Calu3 (cell line): ENCODE measurements at regions not wholly inside any gene's neighbourhood (a gene's known extent, or its start where the extent isn't known, plus 50 kb on each side); places are given as distances from the start of the nearest gene placed in this dataset.

Experiments
- BruUV-seq: library from RNA; stranded (reverse); fragments of 400-500 nt; replicated peaks from 2 replicates; lab custom pipeline; 2021; lab: Mats Ljungman, UMichigan
- CTCF ChIA-PET: fragments of 300-600 bp; sonication (Branson Sonifier 250); formaldehyde crosslinking; loops from one replicate; lab custom pipeline; 2022; ENCODE audit warnings: antibody characterized with exemption; lab: Charles Lee
- DNase-seq: peaks from one replicate; pipeline ENCODE4 v3.0.0; 2022
- H3K27ac Mint-ChIP-seq: one replicate; pipeline ENCODE4 v1.8.0; 2022; ENCODE audit warnings: mixed read lengths; ENCODE audit not compliant: unreplicated experiment
- H3K27me3 Mint-ChIP-seq: one replicate; pipeline ENCODE4 v1.8.0; 2022; ENCODE audit warnings: mixed read lengths; ENCODE audit not compliant: unreplicated experiment
- H3K36me3 Mint-ChIP-seq: one replicate; pipeline ENCODE4 v1.8.0; 2022; ENCODE audit warnings: mild to moderate bottlenecking, moderate library complexity, mixed read lengths; ENCODE audit not compliant: insufficient read depth, unreplicated experiment
- H3K4me1 Mint-ChIP-seq: one replicate; pipeline ENCODE4 v1.8.0; 2022; ENCODE audit warnings: mild to moderate bottlenecking, low read depth, mixed read lengths; ENCODE audit not compliant: unreplicated experiment
- H3K4me3 Mint-ChIP-seq: one replicate; pipeline ENCODE4 v1.8.0; 2022; ENCODE audit warnings: mild to moderate bottlenecking, low read depth, moderate library complexity, mixed read lengths; ENCODE audit not compliant: unreplicated experiment
- H3K9me3 Mint-ChIP-seq: one replicate; pipeline ENCODE4 v1.8.0; 2022; ENCODE audit warnings: low read depth, mixed read lengths; ENCODE audit not compliant: unreplicated experiment
- intact Hi-C: fragments of 100-400 bp; cut with micrococcal nuclease; formaldehyde crosslinking; loops from one replicate; pipeline ENCODE4 v1.10.0; 2022; ENCODE audit not compliant: unreplicated experiment
- TF ChIP-seq, protein P1 (sequence below): fragments of 200-600 bp; IDR thresholded peaks from one replicate; pipeline ENCODE4 v1.8.0; 2022; ENCODE audit warnings: antibody characterized with exemption; ENCODE audit not compliant: unreplicated experiment

DNA sequence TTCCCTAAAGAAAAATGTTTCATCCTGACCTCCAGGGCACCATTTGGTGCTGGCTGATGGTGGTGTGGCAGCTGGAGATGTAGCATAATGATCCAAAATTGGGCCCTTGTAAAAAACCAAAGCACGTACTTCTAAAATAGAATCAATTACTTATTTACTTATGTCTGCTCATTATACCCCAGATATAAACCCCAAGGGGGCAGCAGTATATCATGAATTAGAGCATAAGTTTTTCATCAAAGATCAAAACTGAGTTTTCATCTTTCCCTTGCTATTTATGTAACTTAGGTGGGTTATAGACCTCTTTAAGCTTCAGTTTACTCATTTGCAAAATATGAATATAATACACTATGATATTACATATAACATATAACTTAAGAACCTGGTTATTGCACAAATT, 241.1 kb downstream of the TACR3 start:
- no peak overlapping the region for H3K27ac Mint-ChIP-seq

DNA sequence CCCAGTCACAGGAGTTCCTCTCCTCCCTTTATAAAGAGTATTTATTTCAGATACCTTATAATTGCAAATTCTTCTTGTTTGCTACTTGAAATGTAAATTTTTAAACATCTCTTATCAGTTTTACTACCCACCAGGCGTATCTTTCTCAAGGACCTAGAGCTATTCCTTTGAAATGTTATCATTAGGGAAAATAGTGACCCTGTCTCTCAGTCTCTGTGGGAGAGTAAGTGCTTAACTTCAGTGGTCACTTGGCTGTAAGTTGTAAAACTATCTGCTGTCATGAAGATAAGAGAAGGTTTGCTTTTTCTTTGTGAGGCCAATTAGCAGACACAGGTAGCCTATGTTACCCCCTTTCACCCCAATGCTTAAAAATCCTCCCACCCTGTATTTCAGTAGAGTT, 241.6 kb downstream of the TACR3 start:
- BruUV-seq: no TSS peak
- TF ChIP-seq, protein P1, sequence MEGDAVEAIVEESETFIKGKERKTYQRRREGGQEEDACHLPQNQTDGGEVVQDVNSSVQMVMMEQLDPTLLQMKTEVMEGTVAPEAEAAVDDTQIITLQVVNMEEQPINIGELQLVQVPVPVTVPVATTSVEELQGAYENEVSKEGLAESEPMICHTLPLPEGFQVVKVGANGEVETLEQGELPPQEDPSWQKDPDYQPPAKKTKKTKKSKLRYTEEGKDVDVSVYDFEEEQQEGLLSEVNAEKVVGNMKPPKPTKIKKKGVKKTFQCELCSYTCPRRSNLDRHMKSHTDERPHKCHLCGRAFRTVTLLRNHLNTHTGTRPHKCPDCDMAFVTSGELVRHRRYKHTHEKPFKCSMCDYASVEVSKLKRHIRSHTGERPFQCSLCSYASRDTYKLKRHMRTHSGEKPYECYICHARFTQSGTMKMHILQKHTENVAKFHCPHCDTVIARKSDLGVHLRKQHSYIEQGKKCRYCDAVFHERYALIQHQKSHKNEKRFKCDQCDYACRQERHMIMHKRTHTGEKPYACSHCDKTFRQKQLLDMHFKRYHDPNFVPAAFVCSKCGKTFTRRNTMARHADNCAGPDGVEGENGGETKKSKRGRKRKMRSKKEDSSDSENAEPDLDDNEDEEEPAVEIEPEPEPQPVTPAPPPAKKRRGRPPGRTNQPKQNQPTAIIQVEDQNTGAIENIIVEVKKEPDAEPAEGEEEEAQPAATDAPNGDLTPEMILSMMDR: no peak
- no peak overlapping the region for H3K27ac Mint-ChIP-seq
- DNase-seq: no peak
- CTCF ChIA-PET: no interaction called here
- H3K4me1 Mint-ChIP-seq: no peaks in the 10 kb centered on the region
- intact Hi-C loops: loop anchor here (5.0 to 10.0 kb wide), 3 partner anchors 273 to 439 kb away; no protein-coding TSS in a partner anchor
- no peaks in the 10 kb centered on the region for H3K27me3 Mint-ChIP-seq
- no peak overlapping the region for H3K4me3 Mint-ChIP-seq
- no peaks in the 10 kb centered on the region for H3K9me3 Mint-ChIP-seq
- H3K36me3 Mint-ChIP-seq: no peaks in the 10 kb centered on the region

More for the DNA sequence above, 241.1 kb downstream of the TACR3 start:
- intact Hi-C loops: loop anchor here (5.0 to 10.0 kb wide), 3 partner anchors 274 to 439 kb away; no protein-coding TSS in a partner anchor
- Mint-ChIP-seq H3K4me3 (no peak overlapping the region), H3K9me3 (no peaks in the 10 kb centered on the region), H3K4me1 (no peaks in the 10 kb centered on the region), H3K27me3 (no peaks in the 10 kb centered on the region), H3K36me3 (no peaks in the 10 kb centered on the region)
- TF ChIP-seq, protein P1: no peak
- no peak for DNase-seq
- CTCF ChIA-PET: no interaction called here
- no TSS peak for BruUV-seq

DNA sequence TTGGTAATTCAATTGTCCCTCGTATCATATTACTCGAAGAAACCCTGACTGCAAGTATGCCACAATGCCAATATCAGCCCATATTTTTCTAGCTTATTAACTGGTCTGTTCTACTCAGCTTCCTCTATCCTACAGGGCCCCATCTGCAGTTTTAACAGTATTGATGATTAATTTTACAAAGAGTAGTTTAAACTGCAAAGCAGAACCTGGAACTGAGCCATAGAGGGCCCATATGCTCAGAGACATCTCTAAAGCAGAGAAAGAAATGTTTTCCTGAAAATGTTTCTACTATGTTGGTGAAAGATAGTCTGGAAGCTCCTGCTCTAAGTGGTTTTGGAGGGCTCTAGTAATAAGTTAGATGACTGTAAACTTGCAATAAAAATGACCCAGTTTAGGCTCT, 259.4 kb upstream of the CENPE start:
- no peak overlapping the region for H3K27ac Mint-ChIP-seq
- no peaks in the 10 kb centered on the region for H3K36me3 Mint-ChIP-seq
- TF ChIP-seq, protein P1: no peak
- CTCF ChIA-PET: no interaction called here
- H3K9me3 Mint-ChIP-seq: no peaks in the 10 kb centered on the region
- no peak overlapping the region for H3K4me3 Mint-ChIP-seq
- intact Hi-C loops: no loop called here
- no peaks in the 10 kb centered on the region for H3K4me1 Mint-ChIP-seq
- DNase-seq: no peak
- no peaks in the 10 kb centered on the region for H3K27me3 Mint-ChIP-seq
- no TSS peak for BruUV-seq

DNA sequence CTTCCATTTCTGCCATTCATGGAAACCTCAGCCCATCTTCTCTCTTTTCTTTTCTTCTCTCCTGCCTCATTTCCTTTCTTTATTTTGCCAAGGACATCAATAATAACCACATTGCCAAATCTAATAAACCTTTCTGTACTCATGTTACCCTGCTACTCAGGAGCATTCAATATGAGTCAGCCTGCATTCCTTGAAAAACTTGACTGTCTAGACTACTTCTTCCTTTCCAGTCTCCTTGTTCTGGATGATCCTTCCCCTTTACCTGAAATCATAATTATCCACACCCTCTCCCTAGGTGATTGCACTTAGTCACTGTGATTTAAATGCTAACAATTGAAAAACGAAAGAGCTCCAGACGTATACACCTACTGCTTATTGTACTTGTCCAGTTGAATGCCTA, 253.2 kb upstream of the CENPE start:
- DNase-seq: peak; percentile 4
- intact Hi-C loops: no loop called here
- BruUV-seq: no TSS peak
- Mint-ChIP-seq H3K4me3 (no peak overlapping the region), H3K4me1 (no peaks in the 10 kb centered on the region), H3K9me3 (no peaks in the 10 kb centered on the region), H3K27ac (no peak overlapping the region), H3K27me3 (no peaks in the 10 kb centered on the region), H3K36me3 (no peaks in the 10 kb centered on the region)
- CTCF ChIA-PET: no interaction called here
- TF ChIP-seq, protein P1: no peak
